DND-41 (cell line): ENCODE measurements at regions not wholly inside any gene's neighbourhood (a gene's known extent, or its start where the extent isn't known, plus 50 kb on each side); places are given as distances from the start of the nearest gene placed in this dataset.

Experiments
- EZH2 ChIP-seq: IDR thresholded peaks from 3 replicates; pipeline ENCODE4 v1.6.1; 2012; ENCODE audit warnings: borderline replicate concordance, low read depth, mild to moderate bottlenecking, moderate library complexity, low read length, inconsistent platforms; ENCODE audit not compliant: severe bottlenecking
- TF ChIP-seq, protein P1 (sequence below): IDR thresholded peaks from 2 replicates; pipeline ENCODE4 v1.5.1; 2012; ENCODE audit warnings: borderline replicate concordance, low read length, moderate library complexity, mild to moderate bottlenecking; ENCODE audit not compliant: poor library complexity, severe bottlenecking; ENCODE audit errors: extremely low read depth

DNA sequence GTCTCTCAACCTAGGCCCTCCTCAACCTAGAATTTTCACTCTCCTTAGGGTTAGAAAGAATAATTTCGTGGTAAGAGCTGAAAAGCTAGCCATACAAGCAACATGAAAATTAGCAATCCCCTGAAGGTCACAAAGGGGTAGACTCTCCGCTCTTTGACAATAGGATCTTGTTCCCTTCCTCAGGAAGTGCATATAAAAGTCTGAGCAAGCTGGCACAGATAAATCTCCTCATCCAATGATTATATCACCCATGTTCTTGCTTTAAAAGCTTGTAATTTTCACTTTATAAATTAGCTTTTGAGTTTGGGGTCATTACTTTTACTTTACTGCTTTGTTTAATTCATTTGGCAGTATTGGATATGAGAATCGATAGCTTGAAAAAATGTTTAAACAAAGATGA is 852.3 kb upstream of the CRIM1 start:
- TF ChIP-seq, protein P1, sequence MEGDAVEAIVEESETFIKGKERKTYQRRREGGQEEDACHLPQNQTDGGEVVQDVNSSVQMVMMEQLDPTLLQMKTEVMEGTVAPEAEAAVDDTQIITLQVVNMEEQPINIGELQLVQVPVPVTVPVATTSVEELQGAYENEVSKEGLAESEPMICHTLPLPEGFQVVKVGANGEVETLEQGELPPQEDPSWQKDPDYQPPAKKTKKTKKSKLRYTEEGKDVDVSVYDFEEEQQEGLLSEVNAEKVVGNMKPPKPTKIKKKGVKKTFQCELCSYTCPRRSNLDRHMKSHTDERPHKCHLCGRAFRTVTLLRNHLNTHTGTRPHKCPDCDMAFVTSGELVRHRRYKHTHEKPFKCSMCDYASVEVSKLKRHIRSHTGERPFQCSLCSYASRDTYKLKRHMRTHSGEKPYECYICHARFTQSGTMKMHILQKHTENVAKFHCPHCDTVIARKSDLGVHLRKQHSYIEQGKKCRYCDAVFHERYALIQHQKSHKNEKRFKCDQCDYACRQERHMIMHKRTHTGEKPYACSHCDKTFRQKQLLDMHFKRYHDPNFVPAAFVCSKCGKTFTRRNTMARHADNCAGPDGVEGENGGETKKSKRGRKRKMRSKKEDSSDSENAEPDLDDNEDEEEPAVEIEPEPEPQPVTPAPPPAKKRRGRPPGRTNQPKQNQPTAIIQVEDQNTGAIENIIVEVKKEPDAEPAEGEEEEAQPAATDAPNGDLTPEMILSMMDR, result no peak
- no peak for TF ChIP-seq EZH2
